DOHH2 (cell line): ENCODE measurements at regions not wholly inside any gene's neighbourhood (a gene's known extent, or its start where the extent isn't known, plus 50 kb on each side); places are given as distances from the start of the nearest gene placed in this dataset.

Source experiments
- EZH2phosphoT487 ChIP-seq: fragments of 200-600 bp; sonication (generic); IDR thresholded peaks from 2 replicates; pipeline ENCODE4 v1.6.1; 2017; ENCODE audit warnings: borderline replicate concordance, mild to moderate bottlenecking, antibody characterized with exemption, low read length, moderate library complexity, mixed read lengths
- TF ChIP-seq, protein P1 (sequence below): fragments of 200-600 bp; sonication (generic); IDR thresholded peaks from one replicate; pipeline ENCODE4 v1.5.1; 2014; ENCODE audit warnings: antibody characterized with exemption, mild to moderate bottlenecking, low read depth, low read length; ENCODE audit not compliant: poor library complexity, severe bottlenecking

GRCh38 chr16:87028481-87029320 is 288.5 kb downstream of the C16orf95 start:
- TF ChIP-seq, protein P1, sequence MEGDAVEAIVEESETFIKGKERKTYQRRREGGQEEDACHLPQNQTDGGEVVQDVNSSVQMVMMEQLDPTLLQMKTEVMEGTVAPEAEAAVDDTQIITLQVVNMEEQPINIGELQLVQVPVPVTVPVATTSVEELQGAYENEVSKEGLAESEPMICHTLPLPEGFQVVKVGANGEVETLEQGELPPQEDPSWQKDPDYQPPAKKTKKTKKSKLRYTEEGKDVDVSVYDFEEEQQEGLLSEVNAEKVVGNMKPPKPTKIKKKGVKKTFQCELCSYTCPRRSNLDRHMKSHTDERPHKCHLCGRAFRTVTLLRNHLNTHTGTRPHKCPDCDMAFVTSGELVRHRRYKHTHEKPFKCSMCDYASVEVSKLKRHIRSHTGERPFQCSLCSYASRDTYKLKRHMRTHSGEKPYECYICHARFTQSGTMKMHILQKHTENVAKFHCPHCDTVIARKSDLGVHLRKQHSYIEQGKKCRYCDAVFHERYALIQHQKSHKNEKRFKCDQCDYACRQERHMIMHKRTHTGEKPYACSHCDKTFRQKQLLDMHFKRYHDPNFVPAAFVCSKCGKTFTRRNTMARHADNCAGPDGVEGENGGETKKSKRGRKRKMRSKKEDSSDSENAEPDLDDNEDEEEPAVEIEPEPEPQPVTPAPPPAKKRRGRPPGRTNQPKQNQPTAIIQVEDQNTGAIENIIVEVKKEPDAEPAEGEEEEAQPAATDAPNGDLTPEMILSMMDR, result no peak
- no peak for TF ChIP-seq EZH2phosphoT487
